GM23248 (cell line): ENCODE measurements at regions not wholly inside any gene's neighbourhood (a gene's known extent, or its start where the extent isn't known, plus 50 kb on each side); places are given as distances from the start of the nearest gene placed in this dataset.
"Not testable (repeated sequence)": the region's sequence is repeated elsewhere in the genome, so short reads cannot be mapped to it uniquely, and the experiment has no call there.

ENCODE experiments used
- DNase-seq: peaks from one replicate; pipeline ENCODE4 v3.0.0-alpha.2; 2015
- H2AFZ ChIP-seq: fragments of 200-600 bp; sonication (generic); 2 replicates; pipeline ENCODE4 v1.6.1; 2016; ENCODE audit warnings: antibody characterized with exemption
- H3F3A ChIP-seq: fragments of 200-600 bp; sonication (generic); 2 replicates; pipeline ENCODE4 v1.6.1; 2016; ENCODE audit warnings: mild to moderate bottlenecking, antibody characterized with exemption, mixed run types; ENCODE audit not compliant: insufficient read depth
- H3K27ac ChIP-seq: fragments of 200-600 bp; sonication (generic); 2 replicates; pipeline ENCODE4 v1.5.1; 2016; ENCODE audit warnings: mild to moderate bottlenecking
- H3K27me3 ChIP-seq: fragments of 200-600 bp; sonication (generic); replicated peaks from 2 replicates; pipeline ENCODE4 v1.6.1; 2016; ENCODE audit warnings: mild to moderate bottlenecking; ENCODE audit not compliant: insufficient read depth
- H3K36me3 ChIP-seq: fragments of 200-600 bp; sonication (generic); 2 replicates; pipeline ENCODE4 v1.6.1; 2016; ENCODE audit warnings: low read depth, mild to moderate bottlenecking
- H3K4me1 ChIP-seq: fragments of 200-600 bp; sonication (generic); 2 replicates; pipeline ENCODE4 v1.6.1; 2016; ENCODE audit warnings: mild to moderate bottlenecking; ENCODE audit not compliant: insufficient read depth
- H3K4me2 ChIP-seq: fragments of 200-600 bp; sonication (generic); one replicate; pipeline ENCODE4 v1.6.1; 2016; ENCODE audit warnings: mild to moderate bottlenecking; ENCODE audit not compliant: unreplicated experiment
- H3K4me3 ChIP-seq: fragments of 200-600 bp; sonication (generic); 2 replicates; pipeline ENCODE4 v1.5.1; 2016; ENCODE audit warnings: mild to moderate bottlenecking
- H3K79me2 ChIP-seq: fragments of 200-600 bp; sonication (generic); 2 replicates; pipeline ENCODE4 v1.6.1; 2016; ENCODE audit warnings: mild to moderate bottlenecking; ENCODE audit not compliant: insufficient read depth
- H3K9ac ChIP-seq: fragments of 200-600 bp; sonication (generic); 2 replicates; pipeline ENCODE4 v1.6.1; 2016; ENCODE audit warnings: mild to moderate bottlenecking
- H3K9me2 ChIP-seq: fragments of 200-600 bp; sonication (generic); 2 replicates; pipeline ENCODE4 v1.6.1; 2016; ENCODE audit warnings: mixed run types, mild to moderate bottlenecking, moderate library complexity; ENCODE audit not compliant: insufficient read depth
- H3K9me3 ChIP-seq: fragments of 200-600 bp; sonication (generic); one replicate; pipeline ENCODE4 v1.6.1; 2017; ENCODE audit warnings: low read depth
- H4K20me1 ChIP-seq: fragments of 200-600 bp; sonication (generic); 2 replicates; pipeline ENCODE4 v1.6.0; 2016; ENCODE audit not compliant: insufficient read depth
- EZH2 ChIP-seq: fragments of 200-600 bp; sonication (generic); IDR thresholded peaks from 2 replicates; pipeline ENCODE4 v1.6.1; 2018; ENCODE audit warnings: antibody characterized with exemption, mild to moderate bottlenecking; ENCODE audit not compliant: insufficient read depth, poor library complexity, severe bottlenecking
- EZH2phosphoT487 ChIP-seq: fragments of 200-600 bp; sonication (generic); IDR thresholded peaks from 2 replicates; pipeline ENCODE4 v1.6.1; 2018; ENCODE audit warnings: antibody characterized with exemption, moderate library complexity, mild to moderate bottlenecking, low read depth; ENCODE audit not compliant: insufficient read depth
- WGBS, 2 experiments: methylation state at CpG; one replicate each; pipeline ENCODE4 v1.1.6; 2015 to 2017; ENCODE audit warnings: low lambda C conversion rate in 2 of 2, low coverage in 1 of 2; ENCODE audit errors: missing lambda C conversion rate in 2 of 2; 5-methylcytosine and 5-hydroxymethylcytosine counted together
- in situ Hi-C: fragments of 300-500 bp; cut with MboI; formaldehyde crosslinking; loops from 2 replicates; pipeline ENCODE4 v1.15.0; 2020

- TF ChIP-seq EZH2phosphoT487 (no peak), EZH2 (no peak)
- Histone ChIP-seq H3K27ac (no peak overlapping the region), H3F3A (no peaks in the 10 kb centered on the region), H3K9me2 (no peaks in the 10 kb centered on the region), H3K4me1 (no peaks in the 10 kb centered on the region), H3K79me2 (no peaks in the 10 kb centered on the region), H3K27me3 (no peaks in the 10 kb centered on the region), H3K36me3 (no peaks in the 10 kb centered on the region), H4K20me1 (no peaks in the 10 kb centered on the region), H3K4me2 (no peak overlapping the region), H3K9ac (no peak overlapping the region), H3K9me3 (no peaks in the 10 kb centered on the region), H2AFZ (no peak overlapping the region), H3K4me3 (no peak overlapping the region)
- no peak for DNase-seq
- in situ Hi-C loops: no loop called here
- WGBS, 2 experiments: 41 to 59% methylated on average over 2 of the region's 2 CpGs
These were observed 163.2 kb downstream of the AVL9 start for GRCh38 chr7:32658467-32658869.

DNA sequence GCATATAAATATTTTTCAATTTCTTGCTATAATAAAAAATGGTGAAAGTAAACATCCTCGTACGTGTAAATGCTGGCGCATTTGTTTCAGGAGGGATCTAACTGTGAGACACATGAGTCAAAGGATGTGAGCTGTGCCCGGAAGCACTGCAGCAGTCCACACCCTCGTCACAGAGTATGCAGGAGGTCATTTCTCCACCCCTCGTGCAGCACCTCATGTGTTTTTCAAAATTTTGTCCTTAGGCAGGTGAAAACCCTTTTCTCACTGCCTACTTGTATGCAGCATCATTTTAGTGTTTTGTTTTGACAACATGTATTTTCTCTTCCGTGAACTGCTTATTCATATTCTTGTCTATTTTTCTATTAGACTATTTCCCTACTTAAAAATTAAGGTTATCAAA is 162.7 kb downstream of the AVL9 start:
- Histone ChIP-seq H3K4me1 (no peaks in the 10 kb centered on the region), H3K4me3 (no peak overlapping the region), H3K79me2 (no peaks in the 10 kb centered on the region), H4K20me1 (no peaks in the 10 kb centered on the region), H3K9me2 (no peaks in the 10 kb centered on the region), H3K9me3 (no peaks in the 10 kb centered on the region), H3K4me2 (no peak overlapping the region), H3K27ac (no peak overlapping the region), H3K9ac (no peak overlapping the region), H3F3A (no peaks in the 10 kb centered on the region), H2AFZ (no peak overlapping the region), H3K27me3 (no peaks in the 10 kb centered on the region), H3K36me3 (no peaks in the 10 kb centered on the region)
- TF ChIP-seq EZH2phosphoT487 (no peak), EZH2 (no peak)
- WGBS, 2 experiments: 85 to 86% methylated on average over 7 of the region's 7 CpGs
- DNase-seq: no peak
- in situ Hi-C loops: no loop called here

DNA sequence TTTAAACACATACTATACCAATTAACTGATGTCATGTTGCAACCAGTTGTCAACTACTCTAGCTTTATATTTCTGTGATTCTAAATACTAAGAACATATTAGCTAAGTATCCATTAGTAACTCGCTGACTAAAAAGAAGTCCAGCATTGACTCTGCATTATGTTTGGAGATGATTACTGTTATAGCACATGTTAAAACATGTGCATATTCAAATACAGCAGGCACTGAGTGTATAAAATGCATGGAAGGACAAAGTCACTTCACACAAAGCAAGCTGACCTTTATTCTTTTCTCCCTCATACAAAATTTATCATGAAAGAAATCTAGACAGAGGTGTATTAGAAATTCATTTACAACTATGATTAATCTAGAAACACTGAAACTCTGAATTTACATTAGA is 159.3 kb downstream of the AVL9 start:
- 41 to 50% methylated on average over 1 of the region's 1 CpG for WGBS, 2 experiments
- H3K79me2 ChIP-seq, in situ Hi-C loops, H3K9me2 ChIP-seq, H4K20me1 ChIP-seq, H3K4me2 ChIP-seq, H2AFZ ChIP-seq, H3F3A ChIP-seq, H3K27me3 ChIP-seq, H3K4me3 ChIP-seq, H3K36me3 ChIP-seq, H3K9me3 ChIP-seq, H3K4me1 ChIP-seq, DNase-seq, H3K27ac ChIP-seq, H3K9ac ChIP-seq: not testable (repeated sequence)

- in situ Hi-C loops, H4K20me1 ChIP-seq: not testable (repeated sequence)
These were observed 155.1 kb downstream of the AVL9 start for GRCh38 chr7:32650356-32650755.

GRCh38 chr7:32648408-32649156 is 153.3 kb downstream of the AVL9 start:
- TF ChIP-seq EZH2phosphoT487 (no peak), EZH2 (no peak)
- no peak for DNase-seq
- Histone ChIP-seq H3K79me2 (no peaks in the 10 kb centered on the region), H3K4me1 (no peaks in the 10 kb centered on the region), H3K27me3 (no peaks in the 10 kb centered on the region), H3K27ac (no peak overlapping the region), H3K9me3 (no peaks in the 10 kb centered on the region), H4K20me1 (no peaks in the 10 kb centered on the region), H3K9ac (no peak overlapping the region), H3F3A (no peaks in the 10 kb centered on the region), H3K9me2 (no peaks in the 10 kb centered on the region), H2AFZ (no peak overlapping the region), H3K4me2 (no peak overlapping the region), H3K4me3 (no peak overlapping the region), H3K36me3 (no peaks in the 10 kb centered on the region)
- WGBS, 2 experiments: 85 to 88% methylated on average over 6 of the region's 6 CpGs
- in situ Hi-C loops: no loop called here

More at GRCh38 chr7:32650356-32650755, 155.1 kb downstream of the AVL9 start:
- not testable (repeated sequence) for H3K9me3 ChIP-seq, H3K4me3 ChIP-seq, H3K79me2 ChIP-seq, DNase-seq, H3K4me1 ChIP-seq, H3K9me2 ChIP-seq, H3K27me3 ChIP-seq, H3K4me2 ChIP-seq, H3F3A ChIP-seq, H3K36me3 ChIP-seq, H2AFZ ChIP-seq, H3K27ac ChIP-seq, H3K9ac ChIP-seq
- 89 to 90% methylated on average over 1 of the region's 1 CpG for WGBS, 2 experiments

GRCh38 chr7:32645255-32645654 is 150.0 kb downstream of the AVL9 start:
- 93 to 94% methylated on average over 2 of the region's 2 CpGs for WGBS, 2 experiments
- H3K4me1 ChIP-seq, H3K9me3 ChIP-seq, H3K9me2 ChIP-seq, in situ Hi-C loops, H4K20me1 ChIP-seq, H3K27ac ChIP-seq, H2AFZ ChIP-seq, H3K27me3 ChIP-seq, H3K36me3 ChIP-seq, H3K9ac ChIP-seq, H3K79me2 ChIP-seq, DNase-seq, H3K4me2 ChIP-seq, H3F3A ChIP-seq, H3K4me3 ChIP-seq: not testable (repeated sequence)
